HFFc6 (cell line): ENCODE measurements at regions not wholly inside any gene's neighbourhood (a gene's known extent, or its start where the extent isn't known, plus 50 kb on each side); places are given as distances from the start of the nearest gene placed in this dataset.

Source experiments
- DNase-seq: peaks from one replicate; pipeline ENCODE4 v3.0.0-alpha.2; 2018
- H3K27ac Mint-ChIP-seq: 2 replicates; pipeline ENCODE4 v1.8.0; 2020; ENCODE audit warnings: mild to moderate bottlenecking, mixed read lengths
- H3K27me3 Mint-ChIP-seq: 2 replicates; pipeline ENCODE4 v1.8.0; 2021; ENCODE audit warnings: mild to moderate bottlenecking, moderate library complexity, mixed read lengths; ENCODE audit not compliant: insufficient read depth
- H3K36me3 Mint-ChIP-seq: 2 replicates; pipeline ENCODE4 v1.8.0; 2021; ENCODE audit warnings: low read depth, mixed read lengths
- H3K4me1 Mint-ChIP-seq: 2 replicates; pipeline ENCODE4 v1.8.0; 2020; ENCODE audit warnings: low read depth, mixed read lengths
- H3K4me3 Mint-ChIP-seq: 2 replicates; pipeline ENCODE4 v1.8.0; 2020; ENCODE audit warnings: mild to moderate bottlenecking, moderate library complexity, mixed read lengths
- H3K9me3 Mint-ChIP-seq: 2 replicates; pipeline ENCODE4 v1.8.0; 2020; ENCODE audit warnings: mild to moderate bottlenecking, mixed read lengths
- TF ChIP-seq, protein P1 (sequence below): fragments of 200-600 bp; sonication (generic); IDR thresholded peaks from 2 replicates; pipeline ENCODE4 v1.5.0; 2021; ENCODE audit warnings: antibody characterized with exemption, mild to moderate bottlenecking

DNA sequence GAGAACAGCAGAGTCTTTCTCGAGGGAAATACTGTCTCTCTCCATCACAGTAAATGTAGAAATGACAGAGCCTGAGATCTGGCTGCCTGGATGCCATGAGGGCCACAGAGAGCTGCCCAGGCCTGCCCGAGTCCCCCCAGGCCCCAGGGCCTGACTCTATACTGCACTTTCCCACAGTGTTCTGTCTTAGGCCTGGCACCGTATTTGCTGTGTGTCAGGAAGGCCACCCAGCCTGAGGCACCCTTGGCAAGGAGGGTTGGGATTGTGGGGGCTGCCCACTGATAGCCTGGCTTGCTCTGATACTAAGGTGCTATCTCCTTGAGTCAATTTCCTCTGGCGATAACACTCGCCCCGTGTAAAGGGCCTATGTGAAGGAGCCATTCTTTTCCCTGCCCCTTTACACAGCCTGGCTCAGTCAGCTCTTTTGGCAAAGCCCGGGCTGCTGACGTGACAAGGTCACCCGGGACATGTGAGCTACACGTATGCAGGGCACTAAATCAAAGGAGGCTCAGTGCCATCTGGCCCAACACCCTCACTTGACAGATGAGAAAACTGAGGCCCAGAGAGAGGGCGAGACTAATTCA is 630.1 kb upstream of the KLF4 start:
- Mint-ChIP-seq H3K27ac (no peak overlapping the region), H3K4me3 (no peak overlapping the region), H3K36me3 (no peaks in the 10 kb centered on the region), H3K27me3 (peaks cover 1% of the 10 kb centered on the region), H3K4me1 (no peaks in the 10 kb centered on the region), H3K9me3 (no peaks in the 10 kb centered on the region)
- TF ChIP-seq, protein P1, sequence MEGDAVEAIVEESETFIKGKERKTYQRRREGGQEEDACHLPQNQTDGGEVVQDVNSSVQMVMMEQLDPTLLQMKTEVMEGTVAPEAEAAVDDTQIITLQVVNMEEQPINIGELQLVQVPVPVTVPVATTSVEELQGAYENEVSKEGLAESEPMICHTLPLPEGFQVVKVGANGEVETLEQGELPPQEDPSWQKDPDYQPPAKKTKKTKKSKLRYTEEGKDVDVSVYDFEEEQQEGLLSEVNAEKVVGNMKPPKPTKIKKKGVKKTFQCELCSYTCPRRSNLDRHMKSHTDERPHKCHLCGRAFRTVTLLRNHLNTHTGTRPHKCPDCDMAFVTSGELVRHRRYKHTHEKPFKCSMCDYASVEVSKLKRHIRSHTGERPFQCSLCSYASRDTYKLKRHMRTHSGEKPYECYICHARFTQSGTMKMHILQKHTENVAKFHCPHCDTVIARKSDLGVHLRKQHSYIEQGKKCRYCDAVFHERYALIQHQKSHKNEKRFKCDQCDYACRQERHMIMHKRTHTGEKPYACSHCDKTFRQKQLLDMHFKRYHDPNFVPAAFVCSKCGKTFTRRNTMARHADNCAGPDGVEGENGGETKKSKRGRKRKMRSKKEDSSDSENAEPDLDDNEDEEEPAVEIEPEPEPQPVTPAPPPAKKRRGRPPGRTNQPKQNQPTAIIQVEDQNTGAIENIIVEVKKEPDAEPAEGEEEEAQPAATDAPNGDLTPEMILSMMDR = no peak
- DNase-seq = no peak

DNA sequence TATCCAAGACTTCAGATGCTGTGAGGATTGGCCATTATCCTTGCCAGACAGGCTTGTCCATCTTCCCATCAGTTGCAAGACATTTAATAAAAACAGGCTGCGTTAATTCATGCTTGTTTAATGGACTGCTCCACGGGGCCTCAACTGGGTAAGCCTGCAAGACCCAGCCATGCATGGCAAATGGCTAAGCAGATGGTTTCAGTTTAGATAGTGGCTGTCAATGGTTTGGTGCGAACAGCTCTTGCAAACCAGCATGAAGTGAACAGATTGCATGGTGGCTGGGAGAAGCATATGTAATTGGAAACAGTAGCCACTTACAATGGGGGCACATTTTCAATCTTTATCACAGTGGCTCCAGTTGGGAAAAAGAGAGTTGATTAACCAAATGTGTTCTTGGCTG is 628.2 kb upstream of the KLF4 start:
- no peaks in the 10 kb centered on the region for H3K9me3 Mint-ChIP-seq
- H3K4me3 Mint-ChIP-seq = no peak overlapping the region
- DNase-seq = no peak
- peaks cover 1% of the 10 kb centered on the region for H3K27me3 Mint-ChIP-seq
- H3K27ac Mint-ChIP-seq = no peak overlapping the region
- H3K36me3 Mint-ChIP-seq = no peaks in the 10 kb centered on the region
- TF ChIP-seq, protein P1 = no peak
- no peaks in the 10 kb centered on the region for H3K4me1 Mint-ChIP-seq

DNA sequence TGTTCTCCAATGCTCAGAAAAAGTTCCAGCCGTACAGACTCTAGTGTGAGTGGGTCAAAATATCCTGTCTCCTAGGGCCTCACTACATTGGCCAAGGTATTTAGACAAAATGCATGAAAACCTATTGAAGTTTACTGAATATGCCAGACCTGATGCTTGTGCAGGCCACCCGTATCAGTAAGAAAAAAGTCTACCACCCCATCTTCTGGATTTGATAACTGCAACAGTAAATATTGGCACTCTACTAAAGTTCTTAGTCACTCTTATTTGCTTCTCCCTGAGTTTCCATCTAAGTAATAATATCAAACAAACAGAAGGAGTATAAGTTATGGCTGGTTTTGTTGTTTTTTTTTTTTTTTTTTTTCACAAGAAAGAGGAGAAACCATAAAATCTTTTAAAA is 627.7 kb upstream of the KLF4 start:
- Mint-ChIP-seq H3K9me3 (no peaks in the 10 kb centered on the region), H3K36me3 (no peaks in the 10 kb centered on the region), H3K4me3 (no peak overlapping the region), H3K27me3 (peaks cover 1% of the 10 kb centered on the region), H3K4me1 (no peaks in the 10 kb centered on the region), H3K27ac (no peak overlapping the region)
- no peak for DNase-seq
- TF ChIP-seq, protein P1 = no peak

DNA sequence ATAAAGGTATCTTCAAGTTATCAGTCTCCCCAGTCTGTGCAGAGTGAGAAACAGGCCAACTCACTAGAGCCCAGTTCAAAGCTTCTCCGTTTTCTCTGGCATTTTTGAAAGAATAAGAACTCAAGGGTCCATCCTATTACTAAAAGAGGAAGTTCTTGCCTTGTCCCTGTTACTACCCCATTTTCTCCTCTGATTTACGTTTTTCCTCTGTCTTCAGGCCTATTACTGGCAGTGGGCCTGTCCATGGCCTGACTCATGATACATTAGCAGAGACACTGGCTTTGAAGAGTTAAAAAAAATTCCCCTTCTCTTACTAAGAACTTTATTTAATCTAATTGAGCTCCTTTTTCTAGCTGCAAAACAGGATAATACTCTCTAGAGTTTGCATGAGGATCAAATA is 624.0 kb upstream of the KLF4 start:
- H3K27ac Mint-ChIP-seq = no peak overlapping the region
- H3K4me1 Mint-ChIP-seq = no peaks in the 10 kb centered on the region
- TF ChIP-seq, protein P1 = no peak
- H3K9me3 Mint-ChIP-seq = no peaks in the 10 kb centered on the region; the same call in 1 of the 2 replicates
- no peak for DNase-seq
- no peaks in the 10 kb centered on the region for H3K36me3 Mint-ChIP-seq
- no peak overlapping the region for H3K4me3 Mint-ChIP-seq
- H3K27me3 Mint-ChIP-seq = no peaks in the 10 kb centered on the region; the same call in 1 of the 2 replicates

DNA sequence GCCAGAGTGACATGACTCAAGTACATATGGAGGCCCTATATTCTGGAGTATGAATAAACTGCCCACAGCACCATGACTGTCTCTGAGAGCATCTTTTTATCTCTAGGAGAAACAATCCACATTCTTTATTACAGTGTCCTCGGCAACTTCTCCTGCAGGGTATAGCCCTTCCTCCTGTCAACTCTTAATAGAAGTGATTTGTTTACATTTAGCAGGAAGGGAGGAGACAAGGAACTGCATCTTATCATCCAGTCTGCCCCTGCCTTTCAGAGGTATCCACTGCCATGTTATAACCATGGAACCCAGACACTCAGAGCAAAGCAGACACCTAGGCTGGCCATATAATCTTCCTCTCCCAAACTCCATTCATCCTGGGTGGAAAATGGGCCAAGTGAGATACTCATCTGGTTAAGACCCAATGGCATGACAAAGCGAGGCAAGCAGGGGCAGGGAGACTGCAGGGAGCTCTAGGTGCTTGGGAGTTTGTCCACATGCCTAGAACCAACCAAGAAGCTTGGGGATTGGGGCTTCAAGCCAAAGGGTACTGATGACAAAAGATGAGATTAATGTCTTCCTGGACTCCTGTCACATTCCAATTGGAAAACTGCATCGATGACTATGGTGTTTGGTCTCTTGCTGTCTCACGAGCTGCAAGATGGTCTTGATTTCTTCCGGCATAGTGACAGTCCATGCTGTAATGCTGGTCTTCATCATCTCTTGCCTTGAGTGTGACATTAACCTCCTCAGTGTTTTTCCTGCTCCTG is 620.5 kb upstream of the KLF4 start:
- Mint-ChIP-seq H3K27me3 (no peaks in the 10 kb centered on the region; the same call in 1 of the 2 replicates), H3K4me3 (no peak overlapping the region), H3K27ac (no peak overlapping the region), H3K9me3 (no peaks in the 10 kb centered on the region; the same call in 1 of the 2 replicates), H3K36me3 (no peaks in the 10 kb centered on the region), H3K4me1 (no peaks in the 10 kb centered on the region)
- DNase-seq = no peak
- TF ChIP-seq, protein P1 = no peak
